ENCODE measurements at regions not wholly inside any gene's neighbourhood (a gene's known extent, or its start where the extent isn't known, plus 50 kb on each side); places are given as distances from the start of the nearest gene placed in this dataset.

- TF ChIP-seq CTCF (conservative IDR thresholded peaks at IDR 0.05) (no peak), EZH2 (IDR thresholded peaks at IDR 0.05; ENCODE audit: low read depth) (no peak)
Measured at GRCh38 chr10:60491162-60491561, 101.5 kb upstream of the ANK3 start.

Measured in PC-9 (cell line).